Colon (tissue), 2 donors: ENCODE measurements at regions not wholly inside any gene's neighbourhood (a gene's known extent, or its start where the extent isn't known, plus 50 kb on each side); places are given as distances from the start of the nearest gene placed in this dataset.
"Not testable (repeated sequence)": the region's sequence is repeated elsewhere in the genome, so short reads cannot be mapped to it uniquely, and the experiment has no call there.

Source experiments
- FAIRE-seq: peaks from 2 replicates; lab custom pipeline; 2012; peaks lifted over from hg19 to GRCh38; lab: Jason Lieb, UNC
- donor health status: control.
- donor health status: control.

GRCh38 chr6:44739181-44739580 is 351.7 kb downstream of the CDC5L start:
- no peak for FAIRE-seq

- FAIRE-seq, result no peak
Measured at GRCh38 chr6:44740566-44741120, 353.1 kb downstream of the CDC5L start.

- FAIRE-seq, result no peak
Measured at GRCh38 chr6:44742201-44742600, 354.7 kb downstream of the CDC5L start.

GRCh38 chr6:44742828-44743372 is 355.4 kb downstream of the CDC5L start:
- no peak for FAIRE-seq

DNA sequence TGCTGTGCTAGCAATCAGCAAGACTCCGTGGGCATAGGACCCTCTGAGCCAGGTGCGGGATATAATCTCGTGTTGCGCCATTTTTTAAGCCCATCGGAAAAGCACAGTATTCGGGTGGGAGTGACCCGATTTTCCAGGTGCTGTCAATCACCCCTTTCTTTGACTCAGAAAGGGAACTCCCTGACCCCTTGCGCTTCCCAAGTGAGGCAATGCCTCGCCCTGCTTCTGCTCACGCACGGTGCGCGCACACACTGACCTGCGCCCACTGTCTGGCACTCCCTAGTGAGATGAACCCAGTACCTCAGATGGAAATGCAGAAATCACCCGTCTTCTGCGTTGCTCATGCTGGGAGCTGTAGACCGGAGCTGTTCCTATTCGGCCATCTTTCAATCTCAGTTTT is 372.6 kb downstream of the CDC5L start:
- not testable (repeated sequence) for FAIRE-seq

DNA sequence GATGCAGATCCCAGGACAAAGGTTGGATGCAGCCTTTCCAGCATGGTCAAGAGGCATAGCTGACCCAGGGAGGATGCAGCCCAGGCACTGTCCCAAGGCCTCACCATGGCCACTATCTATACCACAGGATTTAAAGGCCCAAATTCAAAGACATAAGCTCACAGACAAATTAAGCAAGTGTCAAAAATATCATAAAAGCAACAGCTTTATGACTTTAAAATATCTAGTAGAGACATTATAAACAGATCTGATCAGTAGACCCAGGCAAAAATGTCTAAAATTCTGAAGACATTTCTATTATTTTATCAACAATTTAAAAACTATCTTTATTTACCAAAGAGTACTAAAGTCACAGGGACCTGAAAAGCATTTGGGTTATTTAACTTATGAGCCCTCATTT is 373.5 kb downstream of the CDC5L start:
- no peak for FAIRE-seq

- FAIRE-seq, result no peak
Measured at GRCh38 chr6:44762496-44762895, 375.0 kb downstream of the CDC5L start.

DNA sequence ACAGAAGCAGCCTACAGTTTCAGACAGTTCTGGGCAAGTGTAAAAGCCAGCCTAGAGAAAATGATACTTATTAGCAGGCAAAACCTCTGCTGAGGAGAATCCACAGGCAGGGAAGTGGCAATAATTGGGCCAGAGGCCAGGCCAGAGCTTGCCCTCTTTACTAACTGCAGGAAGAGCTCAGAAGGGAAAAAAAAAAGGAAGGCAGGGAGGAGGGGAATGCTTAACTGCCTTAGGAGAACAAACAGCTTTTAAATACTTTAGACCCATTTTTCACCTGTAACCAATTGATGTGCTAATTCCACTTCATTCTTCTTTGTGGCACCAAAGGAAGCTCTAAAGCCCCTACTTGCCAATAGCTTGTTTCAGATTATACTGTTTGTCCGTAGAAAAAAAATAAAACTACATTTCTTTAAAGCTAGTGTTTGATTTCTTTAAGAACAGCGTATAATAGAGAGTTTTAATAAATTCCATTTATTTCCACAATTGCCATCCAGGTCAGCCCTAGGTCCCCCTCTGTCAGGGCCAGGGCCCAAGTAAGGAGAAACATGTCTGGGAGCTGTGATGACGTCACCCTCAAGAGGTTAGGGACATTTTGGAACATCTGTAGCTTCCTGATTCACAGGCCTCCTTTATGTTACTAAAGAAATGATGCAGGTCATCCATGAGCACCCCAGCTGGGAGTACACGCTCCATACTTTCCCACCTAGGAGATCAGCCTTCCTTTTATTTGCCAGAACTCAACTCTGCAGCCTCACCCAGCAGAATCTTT is 384.3 kb downstream of the CDC5L start:
- FAIRE-seq, result no peak

GRCh38 chr6:44772838-44773237 is 385.3 kb downstream of the CDC5L start:
- FAIRE-seq, result no peak

DNA sequence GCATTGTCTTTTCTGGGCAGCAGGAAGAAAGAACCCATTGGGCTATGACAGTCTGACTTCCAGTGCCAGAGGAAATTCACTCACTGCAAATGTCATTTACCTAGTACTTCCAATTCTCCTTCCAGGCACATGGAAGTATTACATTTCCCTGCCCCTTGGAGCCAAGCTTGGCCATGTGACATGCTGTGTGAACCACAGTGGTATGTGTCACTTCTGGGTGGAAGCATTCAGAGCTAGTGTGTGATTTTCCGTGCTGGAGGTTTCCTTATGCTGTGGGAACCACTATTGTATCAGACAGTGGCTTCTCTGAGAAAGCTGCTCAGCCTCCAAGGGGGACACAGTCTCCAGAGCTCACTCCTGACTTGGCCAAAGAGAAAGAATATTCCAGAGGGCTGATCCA is 387.6 kb downstream of the CDC5L start:
- FAIRE-seq, result no peak

- no peak for FAIRE-seq
Measured at GRCh38 chr6:44776344-44776743, 388.8 kb downstream of the CDC5L start.

- FAIRE-seq, result no peak
Measured at GRCh38 chr6:44778513-44778912, 391.0 kb downstream of the CDC5L start.
